ENCODE measurements at regions not wholly inside any gene's neighbourhood (a gene's known extent, or its start where the extent isn't known, plus 50 kb on each side); places are given as distances from the start of the nearest gene placed in this dataset.

DNA sequence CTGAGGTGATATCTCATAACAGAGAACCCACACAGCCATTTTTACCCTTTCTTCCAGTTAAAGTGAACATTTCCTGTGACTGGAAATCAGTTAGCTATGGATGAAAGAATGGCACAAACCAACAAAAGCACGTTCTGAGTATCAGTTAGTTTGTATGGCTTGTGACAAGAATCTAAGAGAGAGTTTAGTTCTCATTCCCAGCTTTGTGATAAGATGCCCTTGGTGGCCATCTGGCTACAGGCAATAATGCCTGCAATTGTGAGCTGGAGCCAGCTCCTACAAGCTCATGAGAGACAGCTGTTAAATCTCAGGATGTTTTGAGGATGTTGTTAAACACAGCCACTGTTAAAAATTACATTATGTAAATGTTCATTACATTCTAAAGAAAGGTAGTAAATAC, 122.0 kb upstream of the FRMD6 start:
- H3K4me1 ChIP-seq (ENCODE audit: insufficient read depth, low read length), result no peaks in the 10 kb centered on the region
- no peaks in the 10 kb centered on the region for H4K20me1 ChIP-seq (ENCODE audit: insufficient read depth, low read length)
- H3K27ac ChIP-seq (ENCODE audit: low read length), result no peak overlapping the region
- H3K36me3 ChIP-seq (ENCODE audit: insufficient read depth, low read length), result no peaks in the 10 kb centered on the region
- H3K9ac ChIP-seq (ENCODE audit: low read depth, low read length), result no peak overlapping the region
- no peak overlapping the region for H2AFZ ChIP-seq (ENCODE audit: low read depth, low read length)
- H3K79me2 ChIP-seq (ENCODE audit: insufficient read depth, low read length), result no peaks in the 10 kb centered on the region
- H3K9me3 ChIP-seq (ENCODE audit: insufficient read depth, low read length, severe bottlenecking), result no peaks in the 10 kb centered on the region
- H3K27me3 ChIP-seq (ENCODE audit: insufficient read depth, low read length, poor library complexity), result no peaks in the 10 kb centered on the region
- H3K4me2 ChIP-seq (ENCODE audit: insufficient read depth, low read length), result no peak overlapping the region
- DNase-seq (no peak), ATAC-seq (ENCODE audit: insufficient read depth, low read depth) (no peak)
- TF ChIP-seq, protein P1, sequence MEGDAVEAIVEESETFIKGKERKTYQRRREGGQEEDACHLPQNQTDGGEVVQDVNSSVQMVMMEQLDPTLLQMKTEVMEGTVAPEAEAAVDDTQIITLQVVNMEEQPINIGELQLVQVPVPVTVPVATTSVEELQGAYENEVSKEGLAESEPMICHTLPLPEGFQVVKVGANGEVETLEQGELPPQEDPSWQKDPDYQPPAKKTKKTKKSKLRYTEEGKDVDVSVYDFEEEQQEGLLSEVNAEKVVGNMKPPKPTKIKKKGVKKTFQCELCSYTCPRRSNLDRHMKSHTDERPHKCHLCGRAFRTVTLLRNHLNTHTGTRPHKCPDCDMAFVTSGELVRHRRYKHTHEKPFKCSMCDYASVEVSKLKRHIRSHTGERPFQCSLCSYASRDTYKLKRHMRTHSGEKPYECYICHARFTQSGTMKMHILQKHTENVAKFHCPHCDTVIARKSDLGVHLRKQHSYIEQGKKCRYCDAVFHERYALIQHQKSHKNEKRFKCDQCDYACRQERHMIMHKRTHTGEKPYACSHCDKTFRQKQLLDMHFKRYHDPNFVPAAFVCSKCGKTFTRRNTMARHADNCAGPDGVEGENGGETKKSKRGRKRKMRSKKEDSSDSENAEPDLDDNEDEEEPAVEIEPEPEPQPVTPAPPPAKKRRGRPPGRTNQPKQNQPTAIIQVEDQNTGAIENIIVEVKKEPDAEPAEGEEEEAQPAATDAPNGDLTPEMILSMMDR (IDR thresholded peaks at IDR 0.05; ENCODE audit: borderline replicate concordance, extremely low read depth, low read length, poor library complexity, severe bottlenecking), result no peak
- TF ChIP-seq EZH2 (IDR thresholded peaks at IDR 0.05; ENCODE audit: borderline replicate concordance, low read depth, low read length, severe bottlenecking), result no peak
- no peak overlapping the region for H3K4me3 ChIP-seq (ENCODE audit: low read depth in 1 of 2, low read length in 2 of 2)

DNA sequence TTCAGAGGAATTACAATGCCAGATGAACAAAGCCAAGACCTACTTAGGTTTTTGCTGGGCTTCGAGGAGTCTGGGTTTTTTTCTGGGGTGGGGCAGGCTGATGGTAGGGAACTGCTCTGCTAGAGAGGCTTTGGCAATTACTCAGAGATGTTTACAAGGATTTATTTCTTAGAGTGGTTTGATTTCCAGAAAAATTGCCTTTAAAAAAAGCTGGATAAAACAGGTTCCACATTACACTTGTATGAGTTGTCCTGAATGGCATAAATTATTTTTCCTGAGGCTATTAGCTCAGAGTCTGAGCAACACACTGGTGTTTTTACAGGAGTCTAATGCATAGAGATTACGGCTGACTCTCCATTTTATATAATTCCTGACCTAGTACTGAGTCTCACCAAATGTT, 118.5 kb upstream of the FRMD6 start:
- Histone ChIP-seq H2AFZ (ENCODE audit: low read depth, low read length) (no peak overlapping the region), H3K79me2 (ENCODE audit: insufficient read depth, low read length) (no peaks in the 10 kb centered on the region), H3K4me1 (ENCODE audit: insufficient read depth, low read length) (no peaks in the 10 kb centered on the region), H3K9ac (ENCODE audit: low read depth, low read length) (no peak overlapping the region), H3K36me3 (ENCODE audit: insufficient read depth, low read length) (no peaks in the 10 kb centered on the region), H3K4me3 (ENCODE audit: low read depth in 1 of 2, low read length in 2 of 2) (no peak overlapping the region), H4K20me1 (ENCODE audit: insufficient read depth, low read length) (no peaks in the 10 kb centered on the region), H3K27me3 (ENCODE audit: insufficient read depth, low read length, poor library complexity) (no peaks in the 10 kb centered on the region), H3K4me2 (ENCODE audit: insufficient read depth, low read length) (no peak overlapping the region), H3K9me3 (ENCODE audit: insufficient read depth, low read length, severe bottlenecking) (no peaks in the 10 kb centered on the region), H3K27ac (ENCODE audit: low read length) (no peak overlapping the region)
- DNase-seq (no peak), ATAC-seq (ENCODE audit: insufficient read depth, low read depth) (no peak)
- no peak for TF ChIP-seq EZH2 (IDR thresholded peaks at IDR 0.05; ENCODE audit: borderline replicate concordance, low read depth, low read length, severe bottlenecking)
- TF ChIP-seq, protein P1 (IDR thresholded peaks at IDR 0.05; ENCODE audit: borderline replicate concordance, extremely low read depth, low read length, poor library complexity, severe bottlenecking), result no peak

DNA sequence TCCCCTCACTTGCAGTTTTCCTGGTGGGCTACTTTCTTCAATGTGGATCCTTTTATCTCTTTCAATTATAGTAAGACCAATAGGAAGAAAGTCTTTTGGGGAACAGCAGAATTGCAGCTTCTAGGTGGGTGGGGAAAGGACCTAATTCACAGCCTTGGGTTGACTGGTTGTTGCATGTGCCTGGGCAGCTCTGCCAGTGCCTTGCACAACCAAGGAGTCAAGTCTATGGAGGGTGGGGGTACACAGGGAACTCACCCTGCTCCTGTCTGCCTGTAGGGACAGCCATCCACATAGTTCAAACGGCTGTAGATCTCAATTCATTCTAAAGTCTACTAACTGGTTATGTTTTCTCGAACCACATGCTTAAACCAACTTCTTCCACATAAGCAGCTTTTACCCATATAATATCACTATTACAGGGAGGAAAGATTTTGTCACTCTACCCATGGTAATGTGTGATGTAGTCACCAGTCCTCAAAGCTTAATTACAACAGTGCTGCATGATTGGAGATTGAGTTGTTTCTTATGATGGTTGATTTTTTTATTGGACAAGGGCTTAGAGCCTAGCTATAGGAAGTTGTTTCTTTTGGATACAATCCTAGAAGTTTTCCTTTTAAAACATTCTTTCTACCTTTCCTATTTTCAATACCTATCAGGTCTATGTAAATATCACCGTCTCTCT, 117.7 kb upstream of the FRMD6 start:
- Histone ChIP-seq H2AFZ (ENCODE audit: low read depth, low read length) (no peak overlapping the region), H3K4me1 (ENCODE audit: insufficient read depth, low read length) (no peaks in the 10 kb centered on the region), H3K9me3 (ENCODE audit: insufficient read depth, low read length, severe bottlenecking) (no peaks in the 10 kb centered on the region), H3K27me3 (ENCODE audit: insufficient read depth, low read length, poor library complexity) (no peaks in the 10 kb centered on the region), H3K4me3 (ENCODE audit: low read depth in 1 of 2, low read length in 2 of 2) (no peak overlapping the region), H3K4me2 (ENCODE audit: insufficient read depth, low read length) (no peak overlapping the region), H3K9ac (ENCODE audit: low read depth, low read length) (no peak overlapping the region), H3K36me3 (ENCODE audit: insufficient read depth, low read length) (no peaks in the 10 kb centered on the region), H4K20me1 (ENCODE audit: insufficient read depth, low read length) (no peaks in the 10 kb centered on the region), H3K79me2 (ENCODE audit: insufficient read depth, low read length) (no peaks in the 10 kb centered on the region), H3K27ac (ENCODE audit: low read length) (no peak overlapping the region)
- no peak for DNase-seq
- no peak for TF ChIP-seq EZH2 (IDR thresholded peaks at IDR 0.05; ENCODE audit: borderline replicate concordance, low read depth, low read length, severe bottlenecking)
- TF ChIP-seq, protein P1 (IDR thresholded peaks at IDR 0.05; ENCODE audit: borderline replicate concordance, extremely low read depth, low read length, poor library complexity, severe bottlenecking), result no peak
- no peak for ATAC-seq (ENCODE audit: insufficient read depth, low read depth)
